ENCODE measurements at regions not wholly inside any gene's neighbourhood (a gene's known extent, or its start where the extent isn't known, plus 50 kb on each side); places are given as distances from the start of the nearest gene placed in this dataset.

- Histone ChIP-seq H3K27me3 (no peaks in the 10 kb centered on the region), H3K27ac (no peak overlapping the region), H3K36me3 (no peaks in the 10 kb centered on the region), H3K4me1 (no peaks in the 10 kb centered on the region), H3K4me3 (no peak overlapping the region), H3K9me3 (no peaks in the 10 kb centered on the region)
- TF ChIP-seq CTCF (IDR thresholded peaks at IDR 0.05): no peak
- no peak for DNase-seq
- intact Hi-C loops (cut with DNase I; ENCODE audit: low total_unique reads): no loop called here
Measured at GRCh38 chr5:164860896-164861295, 1355.5 kb downstream of the MAT2B start.

GRCh38 chr5:164861610-164862009 lies 1356.2 kb downstream of the MAT2B start:
- no peaks in the 10 kb centered on the region for H3K9me3 ChIP-seq
- intact Hi-C loops (cut with DNase I; ENCODE audit: low total_unique reads): no loop called here
- H3K27ac ChIP-seq: no peak overlapping the region
- no peaks in the 10 kb centered on the region for H3K4me1 ChIP-seq
- no peak for DNase-seq
- no peak overlapping the region for H3K4me3 ChIP-seq
- H3K27me3 ChIP-seq: no peaks in the 10 kb centered on the region
- TF ChIP-seq CTCF (IDR thresholded peaks at IDR 0.05): no peak
- no peaks in the 10 kb centered on the region for H3K36me3 ChIP-seq

GRCh38 chr5:164868761-164869160 lies 1363.3 kb downstream of the MAT2B start:
- intact Hi-C loops (cut with DNase I; ENCODE audit: low total_unique reads): no loop called here
- Histone ChIP-seq H3K27me3 (no peaks in the 10 kb centered on the region), H3K4me3 (no peak overlapping the region), H3K27ac (no peak overlapping the region), H3K36me3 (no peaks in the 10 kb centered on the region), H3K9me3 (no peaks in the 10 kb centered on the region), H3K4me1 (no peaks in the 10 kb centered on the region)
- TF ChIP-seq CTCF (IDR thresholded peaks at IDR 0.05): no peak
- no peak for DNase-seq

- H3K27ac ChIP-seq: no peak overlapping the region
- no peaks in the 10 kb centered on the region for H3K27me3 ChIP-seq
- no peaks in the 10 kb centered on the region for H3K36me3 ChIP-seq
- H3K9me3 ChIP-seq: no peaks in the 10 kb centered on the region
- no peak for DNase-seq
- no peaks in the 10 kb centered on the region for H3K4me1 ChIP-seq
- TF ChIP-seq CTCF (IDR thresholded peaks at IDR 0.05): no peak
- intact Hi-C loops (cut with DNase I; ENCODE audit: low total_unique reads): no loop called here
- no peak overlapping the region for H3K4me3 ChIP-seq
Measured at GRCh38 chr5:164869325-164869724, 1363.9 kb downstream of the MAT2B start.

- H3K4me1 ChIP-seq: no peaks in the 10 kb centered on the region
- intact Hi-C loops (cut with DNase I; ENCODE audit: low total_unique reads): no loop called here
- H3K9me3 ChIP-seq: peaks cover 0 to 6% (median 5%) of the 10 kb centered on the region in 3 donors
- H3K4me3 ChIP-seq: no peak overlapping the region
- no peak overlapping the region for H3K27ac ChIP-seq
- H3K27me3 ChIP-seq: no peaks in the 10 kb centered on the region
- H3K36me3 ChIP-seq: no peaks in the 10 kb centered on the region
- DNase-seq: no peak
- no peak for TF ChIP-seq CTCF (IDR thresholded peaks at IDR 0.05)
Measured at GRCh38 chr5:164876793-164877192, 1371.4 kb downstream of the MAT2B start.

- no peak for DNase-seq
- TF ChIP-seq CTCF (IDR thresholded peaks at IDR 0.05): no peak
- Histone ChIP-seq H3K27ac (no peak overlapping the region), H3K36me3 (no peaks in the 10 kb centered on the region), H3K9me3 (peaks cover 0 to under 1% (median 0%) of the 10 kb centered on the region in 3 donors), H3K4me3 (no peak overlapping the region), H3K4me1 (no peaks in the 10 kb centered on the region), H3K27me3 (no peaks in the 10 kb centered on the region)
- intact Hi-C loops (cut with DNase I; ENCODE audit: low total_unique reads): no loop called here
Measured at GRCh38 chr5:164881442-164881841, 1376.0 kb downstream of the MAT2B start.

All from tibial artery (tissue), 4 donors.